PFSK-1 (cell line): ENCODE measurements at regions not wholly inside any gene's neighbourhood (a gene's known extent, or its start where the extent isn't known, plus 50 kb on each side); places are given as distances from the start of the nearest gene placed in this dataset.

Source experiments
- FOXP2 ChIP-seq: optimal IDR thresholded peaks from 2 replicates; pipeline ENCODE3; 2011; ENCODE audit warnings: borderline replicate concordance, control low read depth, inconsistent platforms; ENCODE audit not compliant: insufficient read depth; ENCODE audit errors: extremely low read length, extremely low read depth
- POLR2AphosphoS5 ChIP-seq: IDR thresholded peaks from 2 replicates; pipeline ENCODE4 v1.6.1; 2012; ENCODE audit warnings: low read depth, mild to moderate bottlenecking, control low read depth, low read length, moderate library complexity
- REST ChIP-seq, 2 experiments: IDR thresholded peaks; 2 replicates each; pipeline versions ENCODE4 v1.6.1 to v1.8.0; 2011 to 2012; ENCODE audit warnings: low read depth in 2 of 2, low read length in 2 of 2, control low read depth in 1 of 2, inconsistent platforms in 1 of 2, mild to moderate bottlenecking in 1 of 2, moderate library complexity in 1 of 2; ENCODE audit not compliant: insufficient read depth in 1 of 2
- SIN3A ChIP-seq: IDR thresholded peaks from 2 replicates; pipeline ENCODE4 v1.6.1; 2012; ENCODE audit warnings: mild to moderate bottlenecking, low read length, moderate library complexity, borderline replicate concordance; ENCODE audit not compliant: insufficient read depth
- TAF1 ChIP-seq: IDR thresholded peaks from 2 replicates; pipeline ENCODE4 v1.6.1; 2012; ENCODE audit warnings: low read length, control low read depth, borderline replicate concordance; ENCODE audit not compliant: insufficient read depth

- no peak for TF ChIP-seq POLR2AphosphoS5
- TF ChIP-seq REST (IDR thresholded peaks at IDR 0.05; ENCODE audit: insufficient read depth in 1 of 2, low read depth in 2 of 2, low read length in 2 of 2): no peak
- TF ChIP-seq TAF1: no peak
- no peak for TF ChIP-seq SIN3A
- no peak for TF ChIP-seq FOXP2
These were observed 174.7 kb upstream of the NREP start for GRCh38 chr5:111931655-111932054.
